ENCODE measurements at regions not wholly inside any gene's neighbourhood (a gene's known extent, or its start where the extent isn't known, plus 50 kb on each side); places are given as distances from the start of the nearest gene placed in this dataset.

DNA sequence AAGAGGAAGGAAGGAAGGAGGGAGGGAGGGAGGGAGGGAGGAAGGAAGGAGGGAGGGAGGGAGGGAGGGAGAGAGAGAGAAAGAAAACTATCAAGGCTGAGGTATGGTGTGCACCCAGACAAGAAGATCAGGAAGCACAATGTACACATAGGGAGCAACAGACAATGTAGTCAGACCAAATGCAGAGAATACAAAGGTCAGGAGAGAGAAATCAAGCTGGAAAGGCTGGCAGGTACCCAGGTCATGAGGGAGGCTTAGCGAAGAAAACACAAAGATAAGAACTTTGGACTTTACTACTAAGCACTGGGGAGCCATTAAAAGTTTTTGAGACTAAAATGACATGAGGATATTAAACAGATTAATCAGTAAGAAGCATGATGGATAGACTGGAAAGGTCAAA lies 176.0 kb upstream of the TMCO5A start:
- no peak for TF ChIP-seq CTCF (IDR thresholded peaks at IDR 0.05)
- TF ChIP-seq POLR2A (IDR thresholded peaks at IDR 0.05): no peak
